GM12891 (cell line): ENCODE measurements at regions not wholly inside any gene's neighbourhood (a gene's known extent, or its start where the extent isn't known, plus 50 kb on each side); places are given as distances from the start of the nearest gene placed in this dataset.

Experiments
- PAX5 ChIP-seq: IDR thresholded peaks from 2 replicates; pipeline ENCODE4 v1.6.1; 2011; ENCODE audit warnings: low read length, moderate library complexity, mild to moderate bottlenecking; ENCODE audit not compliant: insufficient read depth, severe bottlenecking
- POLR2A ChIP-seq: IDR thresholded peaks from 2 replicates; pipeline ENCODE4 v1.6.1; 2011; ENCODE audit warnings: low read depth, low read length, control low read depth
- POLR2AphosphoS5 ChIP-seq: IDR thresholded peaks from 2 replicates; pipeline ENCODE4 v1.6.1; 2011; ENCODE audit warnings: low read depth, low read length, control low read depth
- POU2F2 ChIP-seq: IDR thresholded peaks from 2 replicates; pipeline ENCODE4 v1.6.1; 2011; ENCODE audit warnings: low read depth, mild to moderate bottlenecking, control low read depth, low read length, moderate library complexity
- SPI1 ChIP-seq: IDR thresholded peaks from 2 replicates; pipeline ENCODE4 v1.6.1; 2011; ENCODE audit warnings: low read depth, low read length, control low read depth
- TAF1 ChIP-seq: IDR thresholded peaks from 2 replicates; pipeline ENCODE4 v1.6.1; 2011; ENCODE audit warnings: low read depth, low read length, control low read depth

DNA sequence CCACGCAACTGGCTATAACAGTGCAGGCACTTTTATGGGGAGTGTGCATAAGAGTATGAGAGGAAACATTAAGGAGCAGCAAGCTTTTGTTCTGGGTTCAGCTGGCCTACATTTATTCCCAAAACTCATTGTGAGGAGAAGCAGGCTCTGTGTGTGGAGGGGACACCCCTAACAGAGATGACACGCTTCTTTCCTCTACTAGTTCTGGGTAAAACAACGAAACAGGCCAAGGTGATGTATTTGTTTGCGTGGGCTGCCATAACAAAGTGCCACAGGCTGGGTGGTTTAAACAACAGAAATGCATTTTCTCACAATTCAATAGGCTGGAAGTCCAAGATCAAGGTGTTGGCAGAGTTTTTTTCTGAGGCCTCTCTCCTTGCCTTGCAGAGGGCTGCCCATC, 488.6 kb downstream of the MID1IP1 start:
- TF ChIP-seq POLR2A (no peak), POU2F2 (no peak), POLR2AphosphoS5 (no peak), TAF1 (no peak), PAX5 (no peak), SPI1 (no peak)
